ENCODE measurements at regions not wholly inside any gene's neighbourhood (a gene's known extent, or its start where the extent isn't known, plus 50 kb on each side); places are given as distances from the start of the nearest gene placed in this dataset.
"Not testable (repeated sequence)": the region's sequence is repeated elsewhere in the genome, so short reads cannot be mapped to it uniquely, and the experiment has no call there.

GRCh38 chr14:55850825-55851241 lies 267.4 kb upstream of the PELI2 start:
- DNase-seq, result no peak

- DNase-seq, result no peak
Observed at GRCh38 chr14:55851301-55851700, 266.9 kb upstream of the PELI2 start.

- DNase-seq, result no peak
Observed at GRCh38 chr14:55851961-55852360, 266.2 kb upstream of the PELI2 start.

GRCh38 chr14:55855751-55856150 lies 262.5 kb upstream of the PELI2 start:
- DNase-seq, result no peak

GRCh38 chr14:55858604-55859003 lies 259.6 kb upstream of the PELI2 start:
- DNase-seq, result no peak

GRCh38 chr14:55861561-55861960 lies 256.6 kb upstream of the PELI2 start:
- not testable (repeated sequence) for DNase-seq

- DNase-seq, result no peak
Observed at GRCh38 chr14:55864890-55865655, 253.1 kb upstream of the PELI2 start.

GRCh38 chr14:55867311-55867710 lies 250.9 kb upstream of the PELI2 start:
- no peak for DNase-seq

GRCh38 chr14:55867719-55868118 lies 250.5 kb upstream of the PELI2 start:
- DNase-seq, result no peak

GRCh38 chr14:55869397-55870049 lies 248.7 kb upstream of the PELI2 start:
- DNase-seq, result no peak

- no peak for DNase-seq
Observed at GRCh38 chr14:55873169-55873568, 245.0 kb upstream of the PELI2 start.

- no peak for DNase-seq
Observed at GRCh38 chr14:55874785-55875184, 243.4 kb upstream of the PELI2 start.

GRCh38 chr14:55877942-55878341 lies 240.3 kb upstream of the PELI2 start:
- DNase-seq, result no peak

- DNase-seq, result no peak
Observed at GRCh38 chr14:55881577-55882241, 236.5 kb upstream of the PELI2 start.

GRCh38 chr14:55884819-55885218 lies 233.4 kb upstream of the PELI2 start:
- no peak for DNase-seq

- DNase-seq, result no peak
Observed at GRCh38 chr14:55889124-55889523, 229.1 kb upstream of the PELI2 start.

GRCh38 chr14:55891692-55892091 lies 226.5 kb upstream of the PELI2 start:
- no peak for DNase-seq

- no peak for DNase-seq
Observed at GRCh38 chr14:55892906-55893305, 225.3 kb upstream of the PELI2 start.

- DNase-seq, result no peak
Observed at GRCh38 chr14:55893705-55894104, 224.5 kb upstream of the PELI2 start.

- no peak for DNase-seq
Observed at GRCh38 chr14:55897031-55897430, 221.2 kb upstream of the PELI2 start.

GRCh38 chr14:55898938-55899337 lies 219.3 kb upstream of the PELI2 start:
- no peak for DNase-seq

- no peak for DNase-seq
Observed at GRCh38 chr14:55899531-55899930, 218.7 kb upstream of the PELI2 start.

GRCh38 chr14:55900749-55901148 lies 217.5 kb upstream of the PELI2 start:
- no peak for DNase-seq

- DNase-seq, result no peak
Observed at GRCh38 chr14:55901291-55901690, 216.9 kb upstream of the PELI2 start.

Measured in CD4-positive, alpha-beta T cell treated with Interferon gamma for 1 hour (primary cell).